Islet of Langerhans (tissue), 1 donor: ENCODE measurements at regions not wholly inside any gene's neighbourhood (a gene's known extent, or its start where the extent isn't known, plus 50 kb on each side); places are given as distances from the start of the nearest gene placed in this dataset.

Source experiments
- FAIRE-seq: peaks from one replicate; lab custom pipeline; 2011; peaks lifted over from hg19 to GRCh38; lab: Jason Lieb, UNC

GRCh38 chr21:33155422-33155821 lies 74.3 kb upstream of the IFNAR2 start:
- no peak for FAIRE-seq

DNA sequence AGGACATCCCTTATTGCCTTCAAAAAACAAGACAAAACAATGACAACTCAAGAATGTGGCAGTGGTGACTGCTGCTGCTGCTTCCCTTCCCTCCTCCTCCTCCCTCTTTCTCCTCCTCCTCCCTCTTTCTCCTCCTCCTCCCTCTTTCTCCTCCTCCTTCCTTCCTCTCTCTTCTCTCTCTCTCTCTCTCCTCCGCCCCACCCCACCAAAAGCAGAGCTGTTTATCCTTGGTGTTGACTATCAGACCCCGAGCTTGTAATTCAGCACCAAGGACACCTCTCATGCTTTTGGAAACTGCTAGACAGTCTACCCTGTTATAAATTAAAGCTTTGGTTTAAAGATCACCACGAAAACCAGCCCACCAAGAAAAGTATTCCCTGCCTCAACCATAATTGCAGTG lies 72.4 kb upstream of the IFNAR2 start:
- FAIRE-seq: no peak

- no peak for FAIRE-seq
Measured at GRCh38 chr21:33158654-33159053, 71.1 kb upstream of the IFNAR2 start.

DNA sequence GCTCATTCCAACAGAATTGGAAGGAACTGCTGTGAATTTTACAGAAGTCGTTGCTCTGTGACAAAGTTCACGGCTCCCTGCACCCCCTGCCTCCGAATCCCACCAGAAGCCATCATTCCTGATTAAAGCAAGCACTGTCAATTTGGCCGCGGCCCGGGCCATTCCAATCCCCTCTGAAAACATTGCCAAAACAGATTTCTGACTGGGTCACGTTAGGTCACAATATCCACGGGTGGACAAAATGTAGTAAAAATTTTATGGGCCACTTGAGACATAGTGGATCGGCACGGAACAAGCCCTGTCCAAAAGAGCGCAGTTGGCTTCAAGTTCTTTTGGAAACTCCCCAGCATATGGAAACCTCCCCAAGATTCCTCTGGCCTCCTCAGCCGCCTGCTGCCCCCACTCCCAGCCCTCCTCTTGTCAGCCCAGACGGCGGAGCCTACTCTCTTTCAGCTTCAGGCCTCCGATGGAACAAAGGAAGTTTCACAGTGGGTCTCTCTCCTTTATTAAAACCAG lies 67.2 kb upstream of the IFNAR2 start:
- no peak for FAIRE-seq

GRCh38 chr21:33168886-33169285 lies 60.9 kb upstream of the IFNAR2 start:
- no peak for FAIRE-seq

- no peak for FAIRE-seq
Measured at GRCh38 chr21:33169359-33169758, 60.4 kb upstream of the IFNAR2 start.

GRCh38 chr21:33171616-33172169 lies 58.0 kb upstream of the IFNAR2 start:
- no peak for FAIRE-seq

DNA sequence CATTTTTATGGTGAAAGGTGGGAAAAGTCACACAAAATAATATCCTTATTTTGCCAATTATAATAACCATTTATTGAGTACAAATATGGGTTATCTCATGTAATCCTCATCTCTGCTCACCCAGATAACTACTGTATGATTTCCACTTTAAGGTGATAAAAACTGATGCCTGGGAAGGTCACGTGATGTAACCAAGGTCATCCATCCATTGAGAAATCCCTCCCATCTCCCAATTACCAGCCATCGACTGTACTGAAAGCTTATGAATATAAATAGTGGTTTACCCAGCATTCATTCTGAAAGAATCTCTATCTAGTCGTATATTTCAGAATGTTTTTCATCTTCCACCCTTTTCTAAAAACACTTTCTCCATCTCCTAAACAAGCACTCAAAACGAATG lies 55.0 kb upstream of the IFNAR2 start:
- no peak for FAIRE-seq
